ENCODE measurements at regions not wholly inside any gene's neighbourhood (a gene's known extent, or its start where the extent isn't known, plus 50 kb on each side); places are given as distances from the start of the nearest gene placed in this dataset.

GRCh38 chr3:144197582-144197981 is 226.0 kb downstream of the DIPK2A start:
- Mint-ChIP-seq H3K36me3 (ENCODE audit: insufficient read depth in 1 of 3, low read depth in 3 of 3) (peaks cover 0 to 19% (median 2%) of the 10 kb centered on the region in 3 experiments; a peak in 4 of 7 replicates), H3K27me3 (ENCODE audit: low read depth) (no peaks in the 10 kb centered on the region), H3K27ac (no peak overlapping the region), H3K4me3 (no peak overlapping the region), H3K4me1 (no peaks in the 10 kb centered on the region), H3K9me3 (peaks cover 10 to 20% of the 10 kb centered on the region in 2 experiments)
- Histone ChIP-seq H3K23me2 (ENCODE audit: insufficient read length, low read depth, low read length, poor library complexity, severe bottlenecking) (no peaks in the 10 kb centered on the region), H4K20me1 (ENCODE audit: control insufficient read depth, insufficient read depth, insufficient read length) (no peaks in the 10 kb centered on the region), H3K4me2 (ENCODE audit: insufficient read depth, insufficient read length, low read length) (no peak overlapping the region), H3K18ac (ENCODE audit: insufficient read length, low read depth, low read length) (no peak overlapping the region), H4K91ac (ENCODE audit: insufficient read length, low read depth, low read length) (no peak overlapping the region), H2BK15ac (ENCODE audit: low read depth, low read length) (no peak overlapping the region), H3K23ac (ENCODE audit: insufficient read length, low read depth, low read length) (no peak overlapping the region), H3K79me1 (ENCODE audit: insufficient read depth, low read depth, low read length, poor library complexity, severe bottlenecking) (no peaks in the 10 kb centered on the region), H3K4ac (ENCODE audit: low read depth, low read length) (no peak overlapping the region), H2AFZ (ENCODE audit: low read length) (no peak overlapping the region), H3K79me2 (ENCODE audit: insufficient read depth, low read length) (no peaks in the 10 kb centered on the region), H2AK5ac (ENCODE audit: insufficient read length, low read length) (no peak overlapping the region), H2BK12ac (ENCODE audit: insufficient read length, low read depth, low read length) (no peak overlapping the region), H3K9ac (ENCODE audit: extremely low read depth, insufficient read length, low read length) (no peak overlapping the region), H2BK120ac (ENCODE audit: low read depth, low read length, poor library complexity, severe bottlenecking) (no peak overlapping the region), H2BK20ac (ENCODE audit: low read depth, low read length, poor library complexity, severe bottlenecking) (no peak overlapping the region), H2BK5ac (ENCODE audit: insufficient read length, low read length) (no peak overlapping the region), H3K4me1 (ENCODE audit: insufficient read depth, low read length) (no peaks in the 10 kb centered on the region), H3K9me3 (ENCODE audit: control insufficient read depth, low read depth, low read length) (no peaks in the 10 kb centered on the region), H3K27ac (ENCODE audit: insufficient read length, low read depth, low read length) (no peak overlapping the region), H3T11ph (ENCODE audit: low read length) (no peak overlapping the region), H3K14ac (ENCODE audit: insufficient read depth, low read length) (no peak overlapping the region), H3K27me3 (ENCODE audit: insufficient read depth, low read length) (no peaks in the 10 kb centered on the region), H4K5ac (ENCODE audit: insufficient read length, low read depth, low read length) (no peak overlapping the region), H3K56ac (ENCODE audit: insufficient read length, low read depth, low read length) (no peak overlapping the region), H4K8ac (replicated peaks; ENCODE audit: insufficient read length, low read depth, low read length) (no peak overlapping the region)
- DNase-seq, result no peak
- TF ChIP-seq CTCF (conservative IDR thresholded peaks at IDR 0.05), result no peak
- no CpG with 5 or more reads among the region's 1 CpG for WGBS (ENCODE audit: extremely low coverage, insufficient read length, low lambda C conversion rate)

All from H9 (cell line).